GM21825 (cell line): ENCODE measurements at regions not wholly inside any gene's neighbourhood (a gene's known extent, or its start where the extent isn't known, plus 50 kb on each side); places are given as distances from the start of the nearest gene placed in this dataset.

ENCODE experiments used
- ATAC-seq: cut with Tn5 transposase; IDR thresholded peaks from one replicate; pipeline ENCODE4 v1.9.1; 2021; ENCODE audit warnings: mild to moderate bottlenecking, moderate library complexity; ENCODE audit not compliant: unreplicated experiment

GRCh38 chr1:79614106-79614505 is 607.6 kb upstream of the ADGRL4 start:
- ATAC-seq, result no peak

- no peak for ATAC-seq
Observed at GRCh38 chr1:79613046-79613445, 606.5 kb upstream of the ADGRL4 start.

- ATAC-seq, result no peak
Observed at GRCh38 chr1:79604490-79605198, 598.1 kb upstream of the ADGRL4 start.

GRCh38 chr1:79603843-79604242 is 597.3 kb upstream of the ADGRL4 start:
- no peak for ATAC-seq

- ATAC-seq, result no peak
Observed at GRCh38 chr1:79599257-79599656, 592.7 kb upstream of the ADGRL4 start.

- no peak for ATAC-seq
Observed at GRCh38 chr1:79595931-79596330, 589.4 kb upstream of the ADGRL4 start.

GRCh38 chr1:79594121-79594698 is 587.7 kb upstream of the ADGRL4 start:
- no peak for ATAC-seq

GRCh38 chr1:79592707-79593106 is 586.2 kb upstream of the ADGRL4 start:
- no peak for ATAC-seq

GRCh38 chr1:79588719-79589118 is 582.2 kb upstream of the ADGRL4 start:
- ATAC-seq, result no peak

- ATAC-seq, result no peak
Observed at GRCh38 chr1:79587229-79587628, 580.7 kb upstream of the ADGRL4 start.

GRCh38 chr1:79585801-79586200 is 579.3 kb upstream of the ADGRL4 start:
- no peak for ATAC-seq

GRCh38 chr1:79575424-79575823 is 568.9 kb upstream of the ADGRL4 start:
- no peak for ATAC-seq

GRCh38 chr1:79568411-79568810 is 561.9 kb upstream of the ADGRL4 start:
- ATAC-seq, result no peak

- no peak for ATAC-seq
Observed at GRCh38 chr1:79561521-79561978, 555.0 kb upstream of the ADGRL4 start.

GRCh38 chr1:79556189-79556588 is 549.7 kb upstream of the ADGRL4 start:
- ATAC-seq, result no peak

- no peak for ATAC-seq
Observed at GRCh38 chr1:79554688-79555087, 548.2 kb upstream of the ADGRL4 start.

- ATAC-seq, result no peak
Observed at GRCh38 chr1:79551321-79551720, 544.8 kb upstream of the ADGRL4 start.

GRCh38 chr1:79550402-79550801 is 543.9 kb upstream of the ADGRL4 start:
- no peak for ATAC-seq

- ATAC-seq, result no peak
Observed at GRCh38 chr1:79549201-79549600, 542.7 kb upstream of the ADGRL4 start.

- no peak for ATAC-seq
Observed at GRCh38 chr1:79547514-79547913, 541.0 kb upstream of the ADGRL4 start.

- no peak for ATAC-seq
Observed at GRCh38 chr1:79543394-79543793, 536.9 kb upstream of the ADGRL4 start.

GRCh38 chr1:79539001-79539400 is 532.5 kb upstream of the ADGRL4 start:
- ATAC-seq, result no peak

- no peak for ATAC-seq
Observed at GRCh38 chr1:79532555-79532954, 526.0 kb upstream of the ADGRL4 start.
